ENCODE measurements at regions not wholly inside any gene's neighbourhood (a gene's known extent, or its start where the extent isn't known, plus 50 kb on each side); places are given as distances from the start of the nearest gene placed in this dataset.
A peak's percentile ranks its signal among the peaks of the same experiment; 100 is the strongest.

GRCh38 chr20:11651647-11652046 is 266.0 kb upstream of the BTBD3 start:
- DNase-seq: no peak

GRCh38 chr20:11652128-11652527 is 265.6 kb upstream of the BTBD3 start:
- no peak for DNase-seq

- DNase-seq: no peak
These were observed 262.9 kb upstream of the BTBD3 start for GRCh38 chr20:11654766-11655165.

GRCh38 chr20:11660673-11661072 is 257.0 kb upstream of the BTBD3 start:
- no peak for DNase-seq

GRCh38 chr20:11671015-11671511 is 246.6 kb upstream of the BTBD3 start:
- DNase-seq: no peak

GRCh38 chr20:11672959-11673358 is 244.7 kb upstream of the BTBD3 start:
- no peak for DNase-seq

- DNase-seq: no peak
These were observed 241.6 kb upstream of the BTBD3 start for GRCh38 chr20:11675920-11676629.

GRCh38 chr20:11676630-11677287 is 240.9 kb upstream of the BTBD3 start:
- DNase-seq: peak; percentile 36

GRCh38 chr20:11677428-11677827 is 240.3 kb upstream of the BTBD3 start:
- no peak for DNase-seq

GRCh38 chr20:11677836-11678235 is 239.9 kb upstream of the BTBD3 start:
- DNase-seq: no peak

GRCh38 chr20:11682285-11682684 is 235.4 kb upstream of the BTBD3 start:
- DNase-seq: no peak

- DNase-seq: no peak
These were observed 231.5 kb upstream of the BTBD3 start for GRCh38 chr20:11686195-11686594.

GRCh38 chr20:11686820-11687543 is 230.7 kb upstream of the BTBD3 start:
- DNase-seq: peak; percentile 30

- no peak for DNase-seq
These were observed 230.0 kb upstream of the BTBD3 start for GRCh38 chr20:11687546-11688292.

GRCh38 chr20:11689262-11689661 is 228.4 kb upstream of the BTBD3 start:
- no peak for DNase-seq

- no peak for DNase-seq
These were observed 225.9 kb upstream of the BTBD3 start for GRCh38 chr20:11691766-11692165.

- DNase-seq: no peak
These were observed 225.1 kb upstream of the BTBD3 start for GRCh38 chr20:11692567-11692966.

- no peak for DNase-seq
These were observed 223.2 kb upstream of the BTBD3 start for GRCh38 chr20:11694467-11694866.

GRCh38 chr20:11697055-11697454 is 220.6 kb upstream of the BTBD3 start:
- no peak for DNase-seq

- no peak for DNase-seq
These were observed 220.0 kb upstream of the BTBD3 start for GRCh38 chr20:11697646-11698045.

- DNase-seq: no peak
These were observed 219.6 kb upstream of the BTBD3 start for GRCh38 chr20:11698124-11698523.

GRCh38 chr20:11700831-11701230 is 216.9 kb upstream of the BTBD3 start:
- DNase-seq: no peak

Data from fibroblast of skin of right biceps (primary cell).